ENCODE measurements at regions not wholly inside any gene's neighbourhood (a gene's known extent, or its start where the extent isn't known, plus 50 kb on each side); places are given as distances from the start of the nearest gene placed in this dataset.
"Not testable (repeated sequence)": the region's sequence is repeated elsewhere in the genome, so short reads cannot be mapped to it uniquely, and the experiment has no call there.

- Histone ChIP-seq H3K9me3 (ENCODE audit: control insufficient read depth, insufficient read depth, low read length) (no peaks in the 10 kb centered on the region), H3K27ac (ENCODE audit: low read depth, low read length) (no peak overlapping the region), H3K27me3 (ENCODE audit: control insufficient read depth, insufficient read depth, low read length) (no peaks in the 10 kb centered on the region), H3K4me3 (ENCODE audit: low read depth, low read length) (no peak overlapping the region)
- DNase-seq (ENCODE audit: low read depth, low spot score) = no peak
- CTCF ChIA-PET = interaction anchor here (0.6 to 0.7 kb wide), 2 partner anchors 10 to 29 kb away, joined by 3 read pairs; no protein-coding TSS in a partner anchor
- no peak for TF ChIP-seq CTCF (IDR thresholded peaks at IDR 0.05; ENCODE audit: low read depth, low read length)
- POLR2A ChIA-PET = no interaction called here
Measured at GRCh38 chr1:98555814-98556213, 105.7 kb upstream of the SNX7 start.

- H3K27me3 ChIP-seq (ENCODE audit: control insufficient read depth, insufficient read depth, low read length); DNase-seq (ENCODE audit: low read depth, low spot score); H3K4me3 ChIP-seq (ENCODE audit: low read depth, low read length); POLR2A ChIA-PET; CTCF ChIA-PET; H3K9me3 ChIP-seq (ENCODE audit: control insufficient read depth, insufficient read depth, low read length); H3K27ac ChIP-seq (ENCODE audit: low read depth, low read length): not testable (repeated sequence)
Measured at GRCh38 chr1:98552576-98553074, 108.9 kb upstream of the SNX7 start.

- CTCF ChIA-PET = no interaction called here
- Histone ChIP-seq H3K4me3 (ENCODE audit: low read depth, low read length) (no peak overlapping the region), H3K27me3 (ENCODE audit: control insufficient read depth, insufficient read depth, low read length) (no peaks in the 10 kb centered on the region), H3K27ac (ENCODE audit: low read depth, low read length) (no peak overlapping the region), H3K9me3 (ENCODE audit: control insufficient read depth, insufficient read depth, low read length) (no peaks in the 10 kb centered on the region)
- TF ChIP-seq CTCF (IDR thresholded peaks at IDR 0.05; ENCODE audit: low read depth, low read length) = no peak
- DNase-seq (ENCODE audit: low read depth, low spot score) = no peak
- POLR2A ChIA-PET = no interaction called here
Measured at GRCh38 chr1:98550076-98550475, 111.4 kb upstream of the SNX7 start.

- CTCF ChIA-PET = no interaction called here
- no peak overlapping the region for H3K27ac ChIP-seq (ENCODE audit: low read depth, low read length)
- H3K4me3 ChIP-seq (ENCODE audit: low read depth, low read length) = no peak overlapping the region
- no peaks in the 10 kb centered on the region for H3K9me3 ChIP-seq (ENCODE audit: control insufficient read depth, insufficient read depth, low read length)
- POLR2A ChIA-PET = no interaction called here
- TF ChIP-seq CTCF (IDR thresholded peaks at IDR 0.05; ENCODE audit: low read depth, low read length) = no peak
- H3K27me3 ChIP-seq (ENCODE audit: control insufficient read depth, insufficient read depth, low read length) = no peaks in the 10 kb centered on the region
- no peak for DNase-seq (ENCODE audit: low read depth, low spot score)
Measured at GRCh38 chr1:98546319-98546718, 115.2 kb upstream of the SNX7 start.

- CTCF ChIA-PET = no interaction called here
- POLR2A ChIA-PET = no interaction called here
- Histone ChIP-seq H3K4me3 (ENCODE audit: low read depth, low read length) (no peak overlapping the region), H3K27ac (ENCODE audit: low read depth, low read length) (no peak overlapping the region), H3K27me3 (ENCODE audit: control insufficient read depth, insufficient read depth, low read length) (no peaks in the 10 kb centered on the region), H3K9me3 (ENCODE audit: control insufficient read depth, insufficient read depth, low read length) (no peaks in the 10 kb centered on the region)
- no peak for DNase-seq (ENCODE audit: low read depth, low spot score)
- no peak for TF ChIP-seq CTCF (IDR thresholded peaks at IDR 0.05; ENCODE audit: low read depth, low read length)
Measured at GRCh38 chr1:98538106-98538505, 123.4 kb upstream of the SNX7 start.

- no peaks in the 10 kb centered on the region for H3K9me3 ChIP-seq (ENCODE audit: control insufficient read depth, insufficient read depth, low read length)
- CTCF ChIA-PET = no interaction called here
- DNase-seq (ENCODE audit: low read depth, low spot score) = no peak
- no peak for TF ChIP-seq CTCF (IDR thresholded peaks at IDR 0.05; ENCODE audit: low read depth, low read length)
- no peak overlapping the region for H3K4me3 ChIP-seq (ENCODE audit: low read depth, low read length)
- H3K27me3 ChIP-seq (ENCODE audit: control insufficient read depth, insufficient read depth, low read length) = no peaks in the 10 kb centered on the region
- POLR2A ChIA-PET = no interaction called here
- H3K27ac ChIP-seq (ENCODE audit: low read depth, low read length) = no peak overlapping the region
Measured at GRCh38 chr1:98523256-98523655, 138.3 kb upstream of the SNX7 start.
